Urinary bladder (tissue), 3 donors: ENCODE measurements at regions not wholly inside any gene's neighbourhood (a gene's known extent, or its start where the extent isn't known, plus 50 kb on each side); places are given as distances from the start of the nearest gene placed in this dataset.

Experiments
- DNase-seq: peaks from one replicate; pipeline ENCODE4 v3.0.0-alpha.2; 2015; ENCODE audit errors: extremely low spot score
- H3K27ac ChIP-seq: one replicate; pipeline ENCODE4 v1.5.1; 2013; ENCODE audit warnings: low read depth, mild to moderate bottlenecking, moderate library complexity
- H3K36me3 ChIP-seq: one replicate; pipeline ENCODE4 v1.6.1; 2013; ENCODE audit warnings: mild to moderate bottlenecking, moderate library complexity; ENCODE audit not compliant: insufficient read depth
- H3K4me1 ChIP-seq: one replicate; pipeline ENCODE4 v1.6.1; 2013; ENCODE audit warnings: mild to moderate bottlenecking, moderate library complexity; ENCODE audit not compliant: insufficient read depth
- H3K4me3 ChIP-seq: one replicate; pipeline ENCODE4 v1.5.1; 2013; ENCODE audit warnings: low read depth, low read length
- WGBS: extraction: QIAGEN DNeasy Blood & Tissue Kit; methylation state at CpG from one replicate; pipeline ENCODE4 v1.1.7; 2013; 5-methylcytosine and 5-hydroxymethylcytosine counted together
- donor health status: healthy with polysubstance abuse.
- donor health status: healthy.

- Histone ChIP-seq H3K4me1 (no peaks in the 10 kb centered on the region), H3K27ac (no peak overlapping the region), H3K4me3 (no peak overlapping the region), H3K36me3 (no peaks in the 10 kb centered on the region)
- WGBS: 82% methylated on average over 2 of the region's 2 CpGs
- DNase-seq: no peak
Observed at GRCh38 chr10:64502936-64503335, 981.7 kb downstream of the REEP3 start.

- WGBS: 62% methylated on average over 3 of the region's 3 CpGs
- Histone ChIP-seq H3K4me3 (no peak overlapping the region), H3K36me3 (no peaks in the 10 kb centered on the region), H3K27ac (no peak overlapping the region), H3K4me1 (no peaks in the 10 kb centered on the region)
- DNase-seq: no peak
Observed at GRCh38 chr10:64503429-64503828, 982.2 kb downstream of the REEP3 start.

- 68% methylated on average over 1 of the region's 1 CpG for WGBS
- H3K36me3 ChIP-seq: no peaks in the 10 kb centered on the region
- DNase-seq: no peak
Observed at GRCh38 chr10:64505501-64505900, 984.3 kb downstream of the REEP3 start.

GRCh38 chr10:64506963-64507362, 985.8 kb downstream of the REEP3 start:
- DNase-seq: no peak
- Histone ChIP-seq H3K4me1 (no peaks in the 10 kb centered on the region), H3K4me3 (no peak overlapping the region), H3K36me3 (no peaks in the 10 kb centered on the region), H3K27ac (no peak overlapping the region)
- 71% methylated on average over 3 of the region's 3 CpGs for WGBS

More at GRCh38 chr10:64505501-64505900, 984.3 kb downstream of the REEP3 start:
- H3K4me3 ChIP-seq: no peak overlapping the region
- H3K4me1 ChIP-seq: no peaks in the 10 kb centered on the region
- no peak overlapping the region for H3K27ac ChIP-seq

- Histone ChIP-seq H3K4me3 (no peak overlapping the region), H3K4me1 (no peaks in the 10 kb centered on the region), H3K36me3 (no peaks in the 10 kb centered on the region), H3K27ac (no peak overlapping the region)
- DNase-seq: peak; percentile 17
- WGBS: 41% methylated on average over 2 of the region's 2 CpGs
Observed at GRCh38 chr10:64507651-64508028, 986.4 kb downstream of the REEP3 start.

GRCh38 chr10:64508029-64508661, 986.9 kb downstream of the REEP3 start:
- no peaks in the 10 kb centered on the region for H3K36me3 ChIP-seq
- no peak overlapping the region for H3K4me3 ChIP-seq
- H3K27ac ChIP-seq: no peak overlapping the region
- no peaks in the 10 kb centered on the region for H3K4me1 ChIP-seq
- DNase-seq: no peak
- 16% methylated on average over 2 of the region's 2 CpGs for WGBS

- Histone ChIP-seq H3K4me3 (no peak overlapping the region), H3K36me3 (no peaks in the 10 kb centered on the region), H3K27ac (no peak overlapping the region), H3K4me1 (no peaks in the 10 kb centered on the region)
- WGBS: 75% methylated on average over 2 of the region's 2 CpGs
- DNase-seq: no peak
Observed at GRCh38 chr10:64515970-64516699, 994.9 kb downstream of the REEP3 start.

- no peak for DNase-seq
- Histone ChIP-seq H3K36me3 (no peaks in the 10 kb centered on the region), H3K4me1 (no peaks in the 10 kb centered on the region), H3K27ac (no peak overlapping the region), H3K4me3 (no peak overlapping the region)
- 76% methylated on average over 2 of the region's 2 CpGs for WGBS
Observed at GRCh38 chr10:64518456-64518855, 997.3 kb downstream of the REEP3 start.

GRCh38 chr10:64519427-64519826, 998.2 kb downstream of the REEP3 start:
- no peaks in the 10 kb centered on the region for H3K4me1 ChIP-seq
- no peaks in the 10 kb centered on the region for H3K36me3 ChIP-seq
- no peak overlapping the region for H3K4me3 ChIP-seq
- no peak for DNase-seq
- H3K27ac ChIP-seq: no peak overlapping the region
- 47% methylated on average over 2 of the region's 2 CpGs for WGBS

GRCh38 chr10:64519831-64520230, 998.6 kb downstream of the REEP3 start:
- Histone ChIP-seq H3K36me3 (no peaks in the 10 kb centered on the region), H3K4me3 (no peak overlapping the region), H3K27ac (no peak overlapping the region), H3K4me1 (no peaks in the 10 kb centered on the region)
- no peak for DNase-seq
- WGBS: 88% methylated on average over 1 of the region's 1 CpG

GRCh38 chr10:64523065-64523759, 1002.0 kb downstream of the REEP3 start:
- WGBS: 73% methylated on average over 4 of the region's 4 CpGs
- Histone ChIP-seq H3K4me1 (no peaks in the 10 kb centered on the region), H3K36me3 (no peaks in the 10 kb centered on the region), H3K4me3 (no peak overlapping the region), H3K27ac (no peak overlapping the region)
- no peak for DNase-seq

GRCh38 chr10:64528294-64529002, 1007.2 kb downstream of the REEP3 start:
- H3K4me1 ChIP-seq: no peaks in the 10 kb centered on the region
- 57% methylated on average over 7 of the region's 7 CpGs for WGBS
- H3K27ac ChIP-seq: no peak overlapping the region
- no peaks in the 10 kb centered on the region for H3K36me3 ChIP-seq
- H3K4me3 ChIP-seq: no peak overlapping the region
- DNase-seq: no peak

GRCh38 chr10:64529003-64529350, 1007.8 kb downstream of the REEP3 start:
- no peaks in the 10 kb centered on the region for H3K36me3 ChIP-seq
- WGBS: 25% methylated on average over 1 of the region's 1 CpG
- no peak overlapping the region for H3K27ac ChIP-seq
- no peaks in the 10 kb centered on the region for H3K4me1 ChIP-seq
- DNase-seq: no peak
- H3K4me3 ChIP-seq: no peak overlapping the region
